IgD-negative memory B cell (primary cell): ENCODE measurements at regions not wholly inside any gene's neighbourhood (a gene's known extent, or its start where the extent isn't known, plus 50 kb on each side); places are given as distances from the start of the nearest gene placed in this dataset.

ENCODE experiments used
- H3K27ac Mint-ChIP-seq, 3 donors: one replicate each; pipeline ENCODE4 v1.8.0; 2020 to 2022; ENCODE audit warnings: mild to moderate bottlenecking in 3 of 3, mixed read lengths in 3 of 3, moderate library complexity in 1 of 3
- H3K27me3 Mint-ChIP-seq: one replicate; pipeline ENCODE4 v1.8.0; 2021; ENCODE audit warnings: mixed read lengths
- H3K36me3 Mint-ChIP-seq: one replicate; pipeline ENCODE4 v1.8.0; 2020; ENCODE audit warnings: mild to moderate bottlenecking, mixed read lengths
- H3K4me1 Mint-ChIP-seq, 3 donors: one replicate each; pipeline ENCODE4 v1.8.0; 2020 to 2022; ENCODE audit warnings: mixed read lengths in 3 of 3, mild to moderate bottlenecking in 1 of 3
- H3K4me3 Mint-ChIP-seq, 4 donors: one replicate each; pipeline ENCODE4 v1.8.0; 2020 to 2022; ENCODE audit warnings: mild to moderate bottlenecking in 4 of 4, mixed read lengths in 4 of 4, moderate library complexity in 3 of 4
- H3K9me3 Mint-ChIP-seq, 3 donors: one replicate each; pipeline ENCODE4 v1.8.0; 2020 to 2021; ENCODE audit warnings: mixed read lengths in 3 of 3, mild to moderate bottlenecking in 1 of 3

DNA sequence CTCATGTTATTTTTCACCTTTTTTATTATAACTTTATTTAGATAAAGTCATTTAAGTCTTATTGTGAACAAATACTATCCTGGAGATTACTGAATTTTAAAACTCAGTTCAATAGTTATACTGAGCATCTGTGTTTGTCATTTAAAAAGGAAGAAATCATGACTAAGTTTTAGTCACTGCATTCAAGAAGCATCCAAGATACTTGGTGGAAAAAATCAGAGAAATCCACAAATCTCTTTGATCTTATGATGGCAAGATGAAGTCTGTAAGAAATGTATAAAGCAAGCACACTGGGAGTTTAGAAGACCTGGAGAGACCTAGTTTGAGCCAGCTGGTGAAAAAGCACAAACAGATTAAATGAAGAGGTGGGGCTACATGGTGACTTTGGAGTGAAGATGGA is 529.8 kb upstream of the IGFBP3 start:
- H3K27me3 Mint-ChIP-seq: no peaks in the 10 kb centered on the region
- H3K9me3 Mint-ChIP-seq: peaks cover 2 to 10% (median 10%) of the 10 kb centered on the region in 3 donors
- H3K4me3 Mint-ChIP-seq: no peak overlapping the region
- no peaks in the 10 kb centered on the region for H3K36me3 Mint-ChIP-seq
- no peak overlapping the region for H3K27ac Mint-ChIP-seq
- H3K4me1 Mint-ChIP-seq: no peaks in the 10 kb centered on the region

DNA sequence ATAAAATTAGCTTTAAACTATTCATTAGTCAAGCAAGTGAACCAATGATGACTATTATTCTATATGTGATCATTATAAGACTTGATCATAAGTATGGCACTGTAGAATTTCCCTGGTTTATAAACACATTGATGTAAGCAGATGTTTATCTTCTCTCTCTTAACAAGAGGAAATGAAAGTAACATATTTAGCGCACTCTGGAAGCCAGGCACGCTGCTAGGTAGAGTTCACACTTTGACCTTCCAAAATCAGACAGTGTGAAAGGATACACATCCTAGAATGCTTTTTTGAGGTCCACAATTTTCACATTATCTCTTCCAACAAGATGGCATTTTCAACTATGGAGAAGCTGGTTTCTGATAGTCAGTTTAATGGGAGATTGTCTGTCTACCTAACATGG is 529.4 kb upstream of the IGFBP3 start:
- no peak overlapping the region for H3K4me3 Mint-ChIP-seq
- H3K9me3 Mint-ChIP-seq: peaks cover 5 to 14% (median 10%) of the 10 kb centered on the region in 3 donors
- no peak overlapping the region for H3K27ac Mint-ChIP-seq
- H3K36me3 Mint-ChIP-seq: no peaks in the 10 kb centered on the region
- no peaks in the 10 kb centered on the region for H3K27me3 Mint-ChIP-seq
- H3K4me1 Mint-ChIP-seq: no peaks in the 10 kb centered on the region

DNA sequence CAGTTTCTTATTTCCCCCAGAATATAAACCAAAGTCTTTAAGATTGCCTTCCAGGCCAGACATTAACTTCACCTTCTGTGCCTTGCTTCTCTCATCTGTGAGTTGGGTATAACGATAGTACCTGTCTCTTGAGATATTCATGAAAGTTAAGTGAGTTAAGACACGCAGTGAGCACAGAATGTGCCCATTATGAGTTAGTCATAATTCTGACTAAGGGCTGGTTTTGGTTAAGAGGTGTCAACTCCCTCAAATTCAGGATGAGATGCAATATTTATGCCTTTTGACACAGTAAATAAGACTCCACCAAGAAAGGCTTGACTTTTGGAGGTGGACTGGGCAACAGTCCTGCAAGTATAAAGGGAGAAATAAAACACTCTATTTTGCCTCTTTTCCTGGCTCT is 528.7 kb upstream of the IGFBP3 start:
- Mint-ChIP-seq H3K4me1 (no peaks in the 10 kb centered on the region), H3K4me3 (no peak overlapping the region), H3K27me3 (no peaks in the 10 kb centered on the region), H3K36me3 (no peaks in the 10 kb centered on the region), H3K27ac (no peak overlapping the region), H3K9me3 (peaks cover 5 to 10% (median 7%) of the 10 kb centered on the region in 3 donors)

DNA sequence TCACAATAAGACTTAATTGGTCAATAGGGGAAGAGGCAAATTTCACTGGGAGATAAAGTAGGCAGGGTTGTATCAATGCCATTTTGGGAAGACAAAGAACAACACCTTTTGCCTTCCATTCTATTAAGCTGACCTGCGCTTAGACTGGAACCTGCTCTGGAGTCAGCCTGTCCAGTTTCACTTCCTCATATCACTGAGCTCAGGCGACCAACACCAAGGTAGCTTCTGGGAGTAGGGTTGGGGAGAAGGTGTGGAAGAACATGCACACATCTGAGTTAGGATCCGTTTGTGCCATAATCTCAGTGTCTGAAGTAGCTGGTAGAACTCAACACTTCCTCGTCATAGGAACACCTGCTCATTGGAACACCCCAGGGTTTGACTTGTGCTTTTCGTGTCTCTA is 527.4 kb upstream of the IGFBP3 start:
- Mint-ChIP-seq H3K4me3 (no peak overlapping the region), H3K4me1 (no peaks in the 10 kb centered on the region), H3K9me3 (peaks cover 5 to 10% (median 7%) of the 10 kb centered on the region in 3 donors), H3K27me3 (no peaks in the 10 kb centered on the region), H3K27ac (no peak overlapping the region), H3K36me3 (no peaks in the 10 kb centered on the region)

DNA sequence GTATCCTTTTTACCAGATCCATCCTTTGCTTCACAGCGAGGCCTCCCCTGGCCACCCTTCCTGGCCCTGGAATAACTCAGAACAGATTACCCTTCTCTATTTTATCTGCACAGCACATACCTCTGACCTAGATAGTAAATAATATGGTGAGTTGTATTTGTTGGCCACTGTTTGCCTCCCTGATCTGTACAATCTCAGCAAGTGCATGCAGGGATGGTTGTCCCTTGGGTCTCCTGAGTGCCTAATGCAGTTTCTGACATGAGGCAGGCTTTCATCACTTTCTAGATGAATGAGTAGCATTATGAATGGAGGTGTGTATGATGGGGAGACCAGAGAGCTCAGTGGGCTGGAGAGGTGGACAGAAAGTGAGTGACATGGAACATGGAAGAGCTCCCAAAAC is 525.1 kb upstream of the IGFBP3 start:
- Mint-ChIP-seq H3K36me3 (no peaks in the 10 kb centered on the region), H3K4me3 (peak overlapping the region in 1 of 4 donors; percentile 29), H3K4me1 (no peaks in the 10 kb centered on the region), H3K27ac (no peak overlapping the region), H3K9me3 (peaks cover 6 to 14% (median 10%) of the 10 kb centered on the region in 3 donors), H3K27me3 (no peaks in the 10 kb centered on the region)

DNA sequence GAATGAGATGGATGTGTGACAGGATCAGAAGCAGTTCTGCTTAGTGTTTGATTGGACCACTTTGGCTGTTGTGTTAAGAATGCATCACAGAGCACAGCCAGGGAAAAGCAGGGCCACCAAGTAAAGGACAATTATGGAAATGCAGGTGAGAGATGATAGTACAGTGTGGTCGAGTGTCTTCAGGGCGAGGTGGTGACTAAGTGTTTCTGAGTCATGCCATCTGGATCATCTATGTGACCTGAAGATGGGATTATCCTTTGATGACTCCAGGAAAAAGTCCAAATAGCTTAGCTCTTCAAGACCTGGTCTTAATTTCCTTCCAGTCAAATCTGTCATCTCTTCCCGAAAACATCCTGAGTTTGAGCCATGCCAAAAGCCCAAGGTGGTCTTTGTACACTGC is 523.2 kb upstream of the IGFBP3 start:
- no peaks in the 10 kb centered on the region for H3K4me1 Mint-ChIP-seq
- peaks cover 6 to 13% (median 13%) of the 10 kb centered on the region in 3 donors for H3K9me3 Mint-ChIP-seq
- H3K4me3 Mint-ChIP-seq: no peak overlapping the region
- no peak overlapping the region for H3K27ac Mint-ChIP-seq
- H3K27me3 Mint-ChIP-seq: no peaks in the 10 kb centered on the region
- no peaks in the 10 kb centered on the region for H3K36me3 Mint-ChIP-seq

DNA sequence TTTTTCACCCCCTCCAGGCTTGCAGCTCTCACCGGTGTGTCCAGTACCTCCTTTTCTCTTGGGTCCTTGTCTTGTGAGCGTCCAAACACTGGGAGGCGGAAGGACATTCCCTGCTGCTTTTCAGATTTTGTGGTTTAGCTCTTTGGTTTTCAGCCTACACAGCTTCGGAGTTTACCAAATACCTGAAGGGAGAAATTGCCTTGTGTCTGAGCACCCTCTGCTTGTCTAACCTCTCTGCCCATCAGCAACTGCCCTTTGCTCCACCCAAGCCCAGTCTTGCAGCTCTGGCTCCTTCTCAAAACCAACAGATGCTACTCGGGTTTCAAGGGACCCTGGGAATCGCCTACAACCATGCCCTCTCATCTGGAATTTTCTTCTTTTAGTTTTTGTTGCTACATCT is 519.1 kb upstream of the IGFBP3 start:
- Mint-ChIP-seq H3K36me3 (no peaks in the 10 kb centered on the region), H3K27ac (no peak overlapping the region), H3K4me3 (no peak overlapping the region), H3K27me3 (no peaks in the 10 kb centered on the region), H3K4me1 (no peaks in the 10 kb centered on the region), H3K9me3 (peaks cover 7 to 20% (median 17%) of the 10 kb centered on the region in 3 donors)

DNA sequence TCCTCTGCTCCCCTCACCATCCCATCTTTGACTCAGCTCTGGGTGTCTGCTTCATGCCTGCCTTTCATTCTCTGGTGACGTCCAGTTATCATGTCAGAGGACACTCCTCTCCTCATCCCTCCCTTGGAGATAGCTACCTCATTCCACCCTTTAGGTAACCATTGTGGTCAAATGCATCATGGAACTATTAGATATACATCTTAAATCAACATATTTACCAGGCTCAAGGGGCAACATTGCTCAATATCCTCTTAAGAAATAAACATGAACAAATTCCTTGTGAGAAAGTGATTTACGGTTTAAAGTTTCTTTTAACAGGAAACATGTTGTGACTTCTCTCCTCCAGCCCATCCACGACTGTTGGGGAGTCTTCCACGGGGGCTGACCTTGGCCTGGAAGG is 511.6 kb upstream of the IGFBP3 start:
- no peaks in the 10 kb centered on the region for H3K4me1 Mint-ChIP-seq
- H3K9me3 Mint-ChIP-seq: peaks cover 8 to 17% (median 8%) of the 10 kb centered on the region in 3 donors
- H3K27ac Mint-ChIP-seq: no peak overlapping the region
- H3K27me3 Mint-ChIP-seq: no peaks in the 10 kb centered on the region
- no peaks in the 10 kb centered on the region for H3K36me3 Mint-ChIP-seq
- no peak overlapping the region for H3K4me3 Mint-ChIP-seq

DNA sequence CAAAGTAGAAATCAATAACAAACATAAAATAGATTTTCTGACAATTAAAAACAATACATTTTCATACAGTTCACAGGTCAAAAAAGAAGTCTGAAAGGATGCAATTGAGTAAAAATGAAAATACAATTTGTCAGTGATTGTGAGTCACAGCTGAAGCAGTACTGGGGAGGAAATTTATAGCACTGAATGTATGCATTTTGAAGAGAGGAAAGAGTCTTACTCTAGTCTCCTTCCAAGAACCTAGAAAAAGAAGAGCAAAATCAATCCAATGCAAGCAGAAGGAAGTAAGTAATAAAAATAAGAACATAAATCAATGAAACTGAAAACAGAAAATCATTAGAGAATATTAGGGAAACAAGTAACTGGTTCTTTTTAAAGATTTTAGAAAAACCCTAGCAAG is 507.2 kb upstream of the IGFBP3 start:
- Mint-ChIP-seq H3K4me3 (no peak overlapping the region), H3K36me3 (no peaks in the 10 kb centered on the region), H3K4me1 (no peaks in the 10 kb centered on the region), H3K27me3 (peaks cover 3% of the 10 kb centered on the region), H3K27ac (no peak overlapping the region), H3K9me3 (peaks cover 2 to 14% (median 3%) of the 10 kb centered on the region in 3 donors)

DNA sequence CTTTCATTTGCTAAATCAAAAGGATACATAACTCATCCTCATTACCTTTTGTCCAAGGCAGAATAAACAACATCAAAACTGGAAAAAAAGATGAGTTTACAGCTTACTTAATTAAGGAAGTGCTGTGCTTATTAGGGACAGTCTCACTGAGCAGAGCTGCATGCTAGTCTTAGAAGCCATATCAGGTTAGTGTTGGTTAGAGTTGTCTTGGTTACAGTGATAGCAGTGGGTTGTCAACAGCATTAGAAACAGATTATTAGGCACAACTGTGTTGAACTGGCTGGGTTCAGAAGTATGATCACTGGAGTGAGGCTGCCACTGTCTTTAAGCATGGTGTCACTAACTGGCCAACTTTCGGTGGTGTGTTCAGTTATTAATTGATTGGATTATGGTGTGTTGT is 503.9 kb upstream of the IGFBP3 start:
- H3K4me3 Mint-ChIP-seq: no peak overlapping the region
- peaks cover 0 to 14% (median 6%) of the 10 kb centered on the region in 3 donors for H3K9me3 Mint-ChIP-seq
- no peaks in the 10 kb centered on the region for H3K36me3 Mint-ChIP-seq
- no peaks in the 10 kb centered on the region for H3K4me1 Mint-ChIP-seq
- peaks cover 3% of the 10 kb centered on the region for H3K27me3 Mint-ChIP-seq
- no peak overlapping the region for H3K27ac Mint-ChIP-seq

DNA sequence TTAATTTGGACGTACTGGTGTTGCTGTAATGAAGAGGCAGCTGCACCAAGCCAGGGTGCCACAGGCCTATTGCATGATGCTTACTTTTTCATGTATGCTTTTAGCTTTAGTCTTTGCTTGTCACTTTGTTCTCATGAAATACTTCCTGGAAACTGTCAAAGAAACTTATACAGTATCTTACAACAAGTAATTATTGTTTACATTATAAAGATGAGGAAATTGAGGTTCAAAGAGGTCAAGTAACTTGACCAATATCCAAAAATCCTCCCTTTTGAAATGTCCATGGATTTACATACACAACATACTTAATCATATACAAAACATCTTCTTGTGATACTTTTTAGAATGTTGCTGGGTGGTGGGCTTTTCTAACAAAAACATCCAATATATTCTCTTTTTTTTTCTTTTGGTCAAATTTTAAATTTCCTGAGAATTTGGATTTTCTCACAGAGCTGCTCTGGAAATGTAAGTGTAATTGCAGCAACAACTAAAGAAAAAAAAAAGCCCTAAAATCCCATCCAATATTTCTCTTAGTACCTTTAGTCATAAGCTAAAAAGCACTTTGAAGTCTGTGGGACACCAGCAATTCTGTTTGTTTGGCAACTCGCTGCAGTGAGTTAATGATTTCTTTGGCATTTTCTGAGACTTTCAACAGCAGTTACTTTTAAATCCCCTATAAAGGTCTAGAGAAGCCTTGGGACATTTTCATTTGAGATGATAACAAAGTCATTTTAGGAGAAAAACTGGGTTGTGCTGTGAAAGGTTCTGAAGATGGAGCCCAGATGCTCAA is 500.6 kb upstream of the IGFBP3 start:
- H3K4me1 Mint-ChIP-seq: no peaks in the 10 kb centered on the region
- H3K4me3 Mint-ChIP-seq: no peak overlapping the region
- no peaks in the 10 kb centered on the region for H3K36me3 Mint-ChIP-seq
- peaks cover 0 to 5% (median 5%) of the 10 kb centered on the region in 3 donors for H3K9me3 Mint-ChIP-seq
- H3K27me3 Mint-ChIP-seq: peaks cover 3% of the 10 kb centered on the region
- H3K27ac Mint-ChIP-seq: no peak overlapping the region

DNA sequence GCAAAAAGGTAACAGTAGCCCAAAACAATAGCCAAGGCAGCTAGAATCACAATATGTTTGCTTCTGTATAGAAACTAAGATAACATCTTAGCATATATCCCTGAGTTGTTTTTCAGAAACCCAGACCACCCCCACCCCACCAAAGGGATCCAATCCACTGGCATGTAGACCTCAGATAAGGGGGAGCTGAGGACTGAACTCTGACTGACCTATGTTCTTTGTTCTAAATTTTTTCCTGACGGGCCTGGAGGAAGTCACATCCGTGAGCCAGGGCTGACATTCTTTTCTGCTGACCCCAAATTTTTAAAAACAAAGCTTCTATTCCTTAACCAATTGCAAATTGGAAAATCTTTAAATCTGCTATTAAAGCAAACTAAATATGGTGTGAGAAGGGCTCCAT is 493.9 kb upstream of the IGFBP3 start:
- no peaks in the 10 kb centered on the region for H3K4me1 Mint-ChIP-seq

DNA sequence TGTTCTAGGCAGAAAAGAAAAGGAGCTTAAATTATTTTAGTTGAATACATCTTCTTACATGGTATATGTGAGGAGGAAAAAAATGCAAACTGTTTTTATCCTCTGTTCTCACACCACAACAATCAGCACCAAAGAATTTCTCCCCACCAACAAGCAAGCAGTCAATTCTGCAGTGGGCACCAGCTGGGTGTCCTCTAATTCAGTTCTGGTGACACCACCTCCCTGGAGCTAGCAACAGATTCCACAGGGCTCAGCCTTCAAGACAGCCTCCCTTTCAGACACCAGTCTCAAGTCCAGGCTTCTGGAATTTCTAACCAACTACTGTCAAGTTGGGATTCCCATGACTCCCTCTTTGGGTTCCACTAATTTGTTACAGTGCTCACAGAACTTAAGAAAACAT is 490.2 kb upstream of the IGFBP3 start:
- Mint-ChIP-seq H3K27me3 (no peaks in the 10 kb centered on the region), H3K4me3 (no peak overlapping the region), H3K4me1 (no peaks in the 10 kb centered on the region), H3K27ac (no peak overlapping the region), H3K9me3 (peaks cover 0 to 2% (median 0%) of the 10 kb centered on the region in 3 donors), H3K36me3 (no peaks in the 10 kb centered on the region)

More for the DNA sequence above, 493.9 kb upstream of the IGFBP3 start:
- Mint-ChIP-seq H3K4me3 (no peak overlapping the region), H3K9me3 (peaks cover 0 to 3% (median 3%) of the 10 kb centered on the region in 3 donors), H3K27me3 (no peaks in the 10 kb centered on the region), H3K36me3 (no peaks in the 10 kb centered on the region), H3K27ac (no peak overlapping the region)

DNA sequence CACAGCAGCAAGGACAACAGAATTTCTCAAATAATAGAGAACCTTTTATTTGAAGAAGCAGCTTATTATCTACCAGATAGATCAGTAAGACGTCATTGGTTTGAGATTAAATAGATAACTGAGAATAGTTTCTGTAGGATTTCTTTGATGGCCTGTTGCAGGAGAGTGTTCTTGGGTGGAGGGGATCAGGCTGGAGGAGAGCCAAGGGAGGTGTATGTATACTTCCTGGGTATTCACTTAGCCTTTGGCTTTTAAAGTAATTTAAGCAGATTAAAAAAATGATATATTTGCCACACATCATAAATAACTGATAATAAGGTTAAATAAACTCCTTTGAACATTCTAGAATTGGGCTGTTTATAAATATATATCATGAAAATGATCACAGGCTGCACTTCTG is 486.1 kb upstream of the IGFBP3 start:
- no peak overlapping the region for H3K27ac Mint-ChIP-seq
- no peaks in the 10 kb centered on the region for H3K4me1 Mint-ChIP-seq
- H3K36me3 Mint-ChIP-seq: no peaks in the 10 kb centered on the region
- no peaks in the 10 kb centered on the region for H3K27me3 Mint-ChIP-seq
- H3K9me3 Mint-ChIP-seq: peaks cover 0 to 2% (median 0%) of the 10 kb centered on the region in 3 donors
- H3K4me3 Mint-ChIP-seq: no peak overlapping the region

DNA sequence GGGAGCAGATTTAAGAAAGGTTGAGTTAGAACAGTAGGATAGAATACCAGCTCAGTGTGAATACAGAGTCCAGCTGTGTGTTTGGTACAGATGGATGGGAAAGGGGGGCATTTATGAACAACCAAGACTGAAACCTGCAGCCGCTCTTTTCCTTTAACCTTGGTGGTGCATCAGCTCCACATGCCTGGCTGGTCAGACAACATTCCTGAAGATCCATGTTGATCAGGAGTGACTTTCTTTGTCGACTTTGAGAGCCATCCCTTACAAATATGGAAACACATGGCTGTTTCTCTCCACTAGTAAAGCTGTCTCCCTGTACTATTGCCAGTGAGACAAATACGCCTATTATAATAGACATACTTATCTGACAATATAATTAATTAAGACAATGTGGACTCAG is 476.5 kb upstream of the IGFBP3 start:
- Mint-ChIP-seq H3K4me3 (no peak overlapping the region), H3K4me1 (no peaks in the 10 kb centered on the region), H3K27me3 (no peaks in the 10 kb centered on the region), H3K27ac (no peak overlapping the region), H3K9me3 (peaks cover 2 to 8% (median 2%) of the 10 kb centered on the region in 3 donors), H3K36me3 (peaks cover 1% of the 10 kb centered on the region)

DNA sequence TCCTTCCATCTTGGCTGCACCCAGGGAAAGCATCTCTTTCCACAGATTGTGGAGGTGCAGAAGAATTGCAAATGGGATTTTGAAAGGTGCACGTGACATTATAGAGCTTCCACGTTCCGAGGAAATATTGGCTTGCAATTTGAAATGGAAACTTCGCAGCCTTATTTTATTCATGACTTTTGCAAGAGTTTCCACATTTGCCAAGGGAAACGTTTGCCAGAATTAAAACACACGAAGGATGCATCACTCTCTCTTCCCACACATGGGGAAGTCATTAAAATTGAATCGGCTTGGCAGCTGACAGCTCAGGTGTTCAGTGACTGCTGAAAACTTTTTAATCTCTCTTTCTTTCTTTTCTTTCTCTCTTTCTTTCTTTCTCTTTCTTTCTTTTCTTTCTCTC is 475.4 kb upstream of the IGFBP3 start:
- Mint-ChIP-seq H3K4me3 (no peak overlapping the region), H3K9me3 (peaks cover 2 to 7% (median 2%) of the 10 kb centered on the region in 3 donors), H3K4me1 (no peaks in the 10 kb centered on the region), H3K27me3 (no peaks in the 10 kb centered on the region), H3K36me3 (peaks cover 1% of the 10 kb centered on the region), H3K27ac (no peak overlapping the region)
